GM21717 (cell line): ENCODE measurements at regions not wholly inside any gene's neighbourhood (a gene's known extent, or its start where the extent isn't known, plus 50 kb on each side); places are given as distances from the start of the nearest gene placed in this dataset.
"Not testable (repeated sequence)": the region's sequence is repeated elsewhere in the genome, so short reads cannot be mapped to it uniquely, and the experiment has no call there.

Experiments used
- ATAC-seq: cut with Tn5 transposase; IDR thresholded peaks from one replicate; pipeline ENCODE4 v1.9.1; 2021; ENCODE audit warnings: mild to moderate bottlenecking, moderate library complexity; ENCODE audit not compliant: unreplicated experiment

DNA sequence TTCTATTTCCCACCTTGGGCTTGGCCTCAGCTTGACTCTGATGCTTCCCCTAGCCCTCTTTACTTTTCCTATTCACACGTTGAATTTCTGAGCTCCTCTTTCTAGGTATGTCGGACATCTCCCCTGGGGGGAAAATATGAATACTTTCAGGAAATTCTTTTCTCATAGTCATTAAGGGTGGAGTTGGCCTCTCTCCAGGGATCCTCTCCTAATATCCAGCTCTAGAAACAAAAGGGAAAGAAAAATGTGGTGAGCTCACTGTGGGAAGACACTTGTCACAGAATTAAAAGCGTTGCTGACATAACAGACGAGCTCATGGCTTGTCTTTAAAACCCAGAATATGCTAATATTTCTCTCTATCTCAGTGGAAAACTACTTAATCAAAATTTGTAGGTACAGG lies 132.7 kb upstream of the MEX3C start:
- ATAC-seq: no peak

DNA sequence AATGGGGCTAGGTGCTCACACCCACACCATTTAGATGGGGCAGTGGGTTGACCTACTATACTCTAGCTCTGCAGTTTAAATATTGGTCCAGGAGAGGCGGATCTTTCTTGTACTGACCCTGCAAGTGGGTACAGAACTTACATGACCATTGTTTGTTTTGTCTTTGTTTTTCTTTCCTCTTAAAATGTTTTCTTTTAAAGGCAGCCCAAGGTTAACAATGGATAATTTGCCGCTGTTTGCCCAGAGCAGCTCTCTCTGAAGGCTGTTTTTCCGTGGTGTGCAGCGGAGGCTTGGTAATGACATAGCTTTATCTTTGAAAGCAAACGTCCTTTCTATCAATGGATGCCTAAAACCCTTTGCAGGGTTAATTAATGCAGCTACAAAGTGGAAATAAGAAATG lies 133.3 kb upstream of the MEX3C start:
- ATAC-seq: no peak

DNA sequence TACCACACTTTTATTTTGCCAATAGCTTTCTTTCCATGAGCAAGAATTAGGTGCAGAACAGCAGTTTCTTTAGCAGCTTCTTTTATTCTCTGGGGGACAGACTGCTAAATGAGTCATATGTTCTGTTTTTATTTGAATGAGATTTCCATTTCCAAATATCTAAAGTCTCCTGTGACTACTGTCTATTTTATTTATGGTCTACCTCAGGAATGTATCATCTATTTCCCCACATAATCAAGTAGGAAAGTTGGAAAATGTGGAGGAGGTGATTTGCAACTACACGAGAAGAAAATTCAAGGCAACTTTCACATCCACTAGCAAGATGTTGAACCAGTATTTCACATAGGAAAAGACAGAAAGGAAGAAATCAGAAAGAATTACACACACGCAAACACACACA lies 139.9 kb upstream of the MEX3C start:
- ATAC-seq: no peak

DNA sequence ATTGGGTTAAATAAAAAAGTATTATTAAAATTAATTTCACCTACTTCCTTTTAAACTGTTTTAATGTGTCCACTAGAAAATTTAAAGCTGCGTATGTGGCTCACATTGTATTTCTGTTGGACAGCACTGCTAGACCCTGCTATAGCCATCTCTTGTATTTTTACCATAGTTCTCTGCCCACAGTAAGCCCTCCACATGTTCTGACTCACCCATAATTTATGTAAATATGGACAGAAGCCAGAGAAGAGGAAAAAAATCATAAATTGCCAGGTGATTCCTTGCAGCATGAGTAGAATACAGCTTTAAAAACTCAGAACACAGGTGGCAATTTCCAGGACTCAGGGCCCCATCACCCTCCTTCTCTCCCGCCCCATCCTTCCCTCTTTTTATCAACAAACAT lies 142.4 kb upstream of the MEX3C start:
- ATAC-seq: no peak

DNA sequence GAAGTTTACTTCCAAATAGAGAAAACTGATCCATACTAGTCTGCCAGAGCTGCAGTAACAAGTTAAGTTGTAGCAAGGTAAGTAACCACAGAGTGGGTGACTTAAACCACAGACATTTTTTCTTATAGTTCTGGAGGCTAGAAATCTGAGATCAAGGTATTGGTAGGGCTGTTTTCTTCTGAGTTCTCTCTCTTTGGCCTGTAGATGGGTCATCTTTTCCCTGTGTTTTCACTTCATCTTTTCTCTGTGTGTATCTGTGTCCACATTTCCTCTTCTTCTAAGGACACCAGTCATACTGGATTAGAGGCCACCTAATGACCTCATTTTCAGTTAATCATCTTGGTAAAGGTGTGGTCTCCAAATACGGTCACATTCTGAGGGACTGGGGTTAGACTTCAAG lies 142.9 kb upstream of the MEX3C start:
- no peak for ATAC-seq

DNA sequence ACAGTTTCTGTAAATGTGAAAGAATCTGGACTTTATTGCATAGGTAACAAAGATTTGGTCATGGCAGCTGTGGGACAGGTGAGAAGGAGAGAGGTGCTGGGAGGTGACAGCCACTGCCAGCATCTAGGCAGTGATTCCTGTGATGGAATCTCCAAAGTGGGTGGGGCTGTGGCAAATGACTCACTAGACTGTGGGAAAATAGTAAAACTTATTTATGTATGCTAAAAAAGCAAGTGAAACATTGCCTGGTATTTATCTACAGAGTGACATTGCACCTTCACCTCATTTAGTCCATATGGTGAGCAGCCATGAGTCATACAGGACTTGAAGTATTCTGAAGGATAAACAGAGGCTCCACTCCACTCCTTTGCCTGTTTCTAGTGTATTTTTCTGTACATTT lies 145.3 kb upstream of the MEX3C start:
- ATAC-seq: no peak

DNA sequence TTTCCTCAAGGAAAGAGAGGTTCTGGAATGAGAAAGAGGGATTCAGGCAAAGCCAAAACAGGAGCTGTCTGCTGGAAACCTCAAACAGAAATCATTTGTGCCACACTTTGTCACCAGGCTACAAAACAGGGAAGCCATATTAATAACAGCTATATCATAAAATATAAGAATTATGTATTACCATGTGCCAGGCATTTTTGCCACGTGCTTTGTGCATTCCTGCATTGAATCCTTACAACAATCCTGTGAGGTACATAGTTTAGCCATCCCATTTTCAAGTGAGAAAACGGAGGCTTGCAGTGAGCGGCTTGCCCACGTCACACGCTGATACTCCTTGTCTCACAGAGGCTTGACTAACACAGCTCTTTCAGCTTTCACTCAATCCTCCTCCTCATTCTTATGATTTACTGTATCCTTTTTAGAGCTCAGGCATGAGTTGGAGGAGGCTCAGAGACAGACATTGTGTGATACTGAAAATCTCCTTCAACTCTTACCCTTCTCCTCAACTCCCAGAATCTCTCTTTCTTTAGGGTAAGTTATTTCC lies 148.4 kb upstream of the MEX3C start:
- ATAC-seq: no peak

DNA sequence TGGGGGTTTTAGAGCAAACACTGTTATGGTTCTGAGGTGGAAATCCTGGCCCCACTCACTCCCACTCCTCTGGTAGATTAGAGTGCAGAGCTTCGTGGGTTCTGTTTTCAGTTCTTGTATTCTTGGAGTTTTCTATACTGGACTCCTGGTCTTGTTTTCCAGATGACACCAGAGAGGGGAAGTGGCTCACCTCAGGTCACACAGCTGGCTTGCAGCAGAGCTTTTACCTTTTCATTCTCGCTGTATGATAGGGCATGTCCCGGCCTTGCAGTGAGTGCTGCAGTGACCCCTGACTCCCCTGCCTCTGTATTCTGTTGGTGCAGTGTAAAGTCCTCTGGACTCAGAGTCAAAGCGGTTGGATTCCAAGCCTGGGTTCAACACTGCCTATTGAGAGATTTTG lies 148.9 kb upstream of the MEX3C start:
- no peak for ATAC-seq

DNA sequence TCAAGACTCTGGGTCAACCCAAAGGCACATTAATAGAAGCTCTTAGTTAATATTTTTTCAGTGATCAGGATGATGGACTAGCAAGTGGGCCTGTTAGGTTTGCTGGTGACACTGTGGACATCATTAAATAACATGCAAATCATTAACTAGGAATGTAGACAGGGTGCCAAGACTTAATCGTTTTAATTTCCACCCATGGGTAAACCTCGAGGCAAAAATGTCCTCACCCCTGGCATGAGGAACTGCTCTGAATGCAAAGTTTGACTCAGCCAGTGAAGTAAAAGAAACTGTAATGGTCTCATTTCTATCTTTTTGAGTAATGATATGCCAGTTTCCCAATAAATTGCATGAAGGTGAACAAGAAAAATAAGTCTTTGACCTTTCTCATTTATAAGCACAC lies 152.6 kb upstream of the MEX3C start:
- no peak for ATAC-seq

DNA sequence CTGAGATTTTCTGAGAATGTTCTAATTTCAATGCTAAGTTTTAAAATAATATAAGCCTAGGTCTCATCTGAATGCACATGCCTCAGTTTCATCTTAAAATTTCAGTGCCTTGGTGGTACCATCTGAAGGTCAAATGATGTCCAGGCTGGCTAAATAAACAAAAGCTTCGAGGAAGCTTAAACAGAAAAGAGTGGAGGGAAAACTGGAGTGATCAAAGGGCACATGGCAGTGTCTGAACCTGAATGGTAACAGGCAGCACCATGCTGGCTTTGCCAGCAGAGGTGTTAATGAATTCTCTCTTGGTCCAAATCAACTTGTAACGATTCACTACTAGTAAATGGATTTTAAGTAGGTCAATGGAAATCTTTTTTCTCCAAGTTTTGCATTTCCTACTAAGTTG lies 158.4 kb upstream of the MEX3C start:
- ATAC-seq: no peak

DNA sequence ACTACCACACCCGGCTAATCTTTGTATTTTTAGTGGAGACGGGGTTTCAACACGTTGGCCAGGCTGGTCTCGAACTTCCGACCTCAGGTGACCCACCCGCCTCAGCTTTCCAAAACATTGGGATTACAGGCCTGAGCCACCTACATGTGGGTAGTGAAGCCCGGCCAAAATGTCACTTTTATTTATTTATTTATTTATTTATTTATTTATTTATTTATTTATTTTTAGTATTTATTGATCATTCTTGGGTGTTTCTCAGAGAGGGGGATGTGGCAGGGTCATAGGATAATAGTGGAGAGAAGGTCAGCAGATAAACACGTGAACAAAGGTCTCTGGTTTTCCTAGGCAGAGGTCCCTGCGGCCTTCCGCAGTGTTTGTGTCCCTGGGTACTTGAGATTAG lies 162.8 kb upstream of the MEX3C start:
- not testable (repeated sequence) for ATAC-seq

DNA sequence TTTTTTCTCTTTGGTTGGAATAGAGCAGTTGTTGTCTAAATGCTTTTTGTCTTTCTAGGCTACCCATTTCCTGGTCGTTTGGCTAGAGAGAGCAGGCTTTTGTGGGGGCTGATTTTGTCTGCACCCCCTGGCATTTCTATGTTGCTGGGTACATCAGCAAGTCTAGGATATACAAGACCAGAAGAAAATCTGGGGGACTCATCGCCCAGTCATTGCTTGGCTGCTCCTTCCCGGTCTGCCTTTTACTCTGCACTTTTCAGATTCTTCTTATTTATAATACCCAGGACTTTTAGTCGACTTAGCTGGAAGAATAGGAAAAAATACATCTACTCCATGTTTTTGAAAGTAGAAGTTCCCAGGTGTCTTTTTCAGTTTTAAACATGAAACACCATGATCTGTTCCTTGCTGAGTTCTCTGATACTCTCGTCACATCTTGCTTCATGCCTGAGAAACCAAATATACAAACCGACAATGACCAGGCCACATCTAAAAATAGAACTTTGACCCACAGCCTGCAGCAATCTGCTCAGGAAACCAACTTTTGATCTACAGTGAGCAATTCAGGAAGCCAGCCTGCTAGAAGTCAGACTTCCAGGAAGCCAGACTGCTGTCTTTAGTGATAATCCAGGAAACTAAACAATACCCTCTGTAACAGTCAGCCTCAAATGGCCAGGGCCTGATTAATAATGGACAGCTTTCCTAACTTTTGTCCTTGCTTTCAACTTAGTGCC lies 163.8 kb upstream of the MEX3C start:
- ATAC-seq: no peak

DNA sequence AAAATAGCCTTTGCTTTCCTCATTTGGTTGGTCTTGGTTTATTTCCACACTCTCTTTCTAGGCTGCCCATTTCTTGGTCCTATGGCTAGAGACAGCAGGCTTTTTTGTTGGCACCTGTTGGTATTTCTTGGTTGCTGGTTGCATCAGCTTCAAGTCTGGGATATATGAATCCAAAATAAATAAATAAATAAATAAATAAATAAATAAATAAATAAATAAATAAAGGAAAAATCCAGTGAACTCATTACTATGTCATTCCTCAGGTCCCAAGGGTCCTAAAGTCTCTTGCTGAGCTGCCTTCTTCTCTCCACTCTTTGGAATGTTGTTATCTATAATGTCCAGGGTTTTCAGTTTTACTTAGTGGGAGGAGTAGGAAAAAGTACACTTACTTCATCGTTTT lies 165.9 kb upstream of the MEX3C start:
- ATAC-seq: no peak

DNA sequence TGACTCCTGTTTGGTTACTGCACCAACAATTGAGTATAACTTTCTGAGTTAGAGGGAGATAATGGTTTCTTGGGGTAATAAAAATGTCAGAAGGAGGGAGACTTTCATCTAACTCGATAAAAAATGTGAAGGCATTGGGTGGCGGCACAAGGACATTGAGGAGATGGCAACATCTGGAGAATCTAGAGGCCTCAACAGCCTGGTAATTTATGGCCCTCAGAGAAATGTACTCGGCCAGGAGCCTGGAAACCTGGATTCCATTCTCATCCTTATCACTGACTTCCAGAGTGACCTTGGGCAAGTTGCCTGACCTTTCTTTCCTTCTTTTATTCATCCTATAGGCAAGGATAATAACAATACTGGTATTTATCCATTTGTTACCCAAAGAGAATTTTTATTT lies 173.5 kb upstream of the MEX3C start:
- no peak for ATAC-seq

DNA sequence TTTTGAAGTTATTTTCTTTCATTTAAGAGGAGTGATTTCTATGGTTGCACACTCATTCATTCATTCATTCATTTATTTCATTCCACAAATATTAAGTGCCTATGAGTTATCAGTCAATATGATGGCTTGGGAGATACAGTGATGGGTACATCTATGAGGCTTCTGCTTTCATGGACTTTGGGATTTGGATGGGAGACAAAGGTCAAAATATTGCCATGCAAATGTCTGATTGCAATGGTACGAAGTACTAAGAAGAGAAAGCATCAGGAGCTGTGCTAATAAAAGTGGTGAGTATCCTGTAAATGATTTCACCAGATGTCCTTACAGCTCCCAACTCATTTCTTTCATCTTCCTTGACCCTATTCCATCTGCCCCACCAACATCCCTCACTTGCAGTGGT lies 174.4 kb upstream of the MEX3C start:
- ATAC-seq: no peak

DNA sequence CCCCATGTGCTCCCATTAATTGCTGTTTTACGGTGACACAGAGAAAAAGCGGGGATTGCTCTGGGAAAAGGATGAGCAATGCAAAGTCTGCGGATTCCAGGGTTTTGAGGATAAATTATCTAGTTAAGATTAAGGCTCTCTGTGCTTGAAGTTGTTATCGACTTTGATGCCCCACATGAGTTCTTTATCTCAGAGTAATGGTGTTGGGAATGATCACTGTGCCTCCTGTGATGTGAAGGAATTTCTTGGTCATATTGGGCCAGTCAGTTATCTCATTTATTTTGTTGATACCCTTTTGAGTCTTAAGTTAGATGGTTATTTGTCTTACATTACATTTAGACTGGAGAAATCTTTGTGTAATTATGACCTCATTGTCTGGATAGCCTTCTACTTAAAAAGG lies 184.6 kb upstream of the MEX3C start:
- no peak for ATAC-seq

DNA sequence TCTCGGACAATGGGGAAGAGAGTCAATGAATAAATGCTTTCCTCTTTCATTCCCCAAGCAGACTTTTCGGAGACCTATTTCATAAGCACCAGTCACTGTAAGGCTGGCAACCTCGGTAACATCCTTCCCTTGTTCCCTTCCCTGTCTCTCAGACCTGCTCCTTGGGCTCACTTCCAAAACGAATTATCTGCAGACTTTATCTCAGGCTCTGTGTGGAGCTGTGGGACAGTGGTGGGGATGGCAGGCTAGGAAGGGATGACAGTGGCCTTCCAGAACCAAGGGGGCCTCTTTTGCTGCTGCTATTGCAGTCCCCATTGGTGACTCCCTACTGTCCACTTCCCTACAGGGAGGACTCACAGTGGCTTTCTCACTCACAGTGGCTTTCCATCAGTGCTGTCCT lies 185.6 kb upstream of the MEX3C start:
- ATAC-seq: no peak

DNA sequence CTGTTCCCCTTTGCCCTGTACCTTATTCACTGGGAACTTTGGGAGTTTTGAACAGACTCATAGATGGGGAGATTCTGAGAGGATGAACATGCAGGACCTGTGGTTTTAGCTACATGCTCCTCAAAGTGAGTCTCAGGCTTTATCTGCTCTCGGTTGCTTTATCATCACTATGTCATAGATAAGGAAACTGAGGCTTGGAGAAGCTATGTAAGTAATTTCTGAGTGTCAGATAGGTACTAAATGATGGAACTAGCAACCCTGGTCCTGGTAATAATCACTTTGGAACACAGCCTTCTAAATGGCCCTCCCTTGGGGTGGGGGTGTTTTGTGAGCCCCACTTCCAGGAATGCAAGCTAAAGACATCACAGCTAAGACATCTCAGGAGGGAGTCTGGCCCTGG lies 186.2 kb upstream of the MEX3C start:
- ATAC-seq: no peak

DNA sequence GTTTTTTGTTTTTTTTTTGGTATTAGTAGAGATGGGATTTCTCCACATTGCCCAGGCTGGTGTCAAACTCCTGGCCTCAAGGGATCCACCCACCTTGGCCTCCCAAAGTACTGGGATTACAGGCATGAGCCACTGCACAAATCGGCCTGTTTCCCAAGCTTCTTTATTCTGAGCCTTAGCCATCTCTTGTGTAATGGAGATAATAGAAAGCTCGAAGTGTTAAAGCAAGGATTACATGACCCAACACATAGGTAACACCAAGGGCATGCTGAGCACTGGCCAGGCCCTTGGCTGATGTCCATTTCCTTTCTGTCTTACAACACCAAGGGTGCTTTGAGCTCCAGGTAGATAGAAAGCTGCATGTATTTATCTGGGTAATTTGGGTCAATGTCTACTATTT lies 187.8 kb upstream of the MEX3C start:
- no peak for ATAC-seq

DNA sequence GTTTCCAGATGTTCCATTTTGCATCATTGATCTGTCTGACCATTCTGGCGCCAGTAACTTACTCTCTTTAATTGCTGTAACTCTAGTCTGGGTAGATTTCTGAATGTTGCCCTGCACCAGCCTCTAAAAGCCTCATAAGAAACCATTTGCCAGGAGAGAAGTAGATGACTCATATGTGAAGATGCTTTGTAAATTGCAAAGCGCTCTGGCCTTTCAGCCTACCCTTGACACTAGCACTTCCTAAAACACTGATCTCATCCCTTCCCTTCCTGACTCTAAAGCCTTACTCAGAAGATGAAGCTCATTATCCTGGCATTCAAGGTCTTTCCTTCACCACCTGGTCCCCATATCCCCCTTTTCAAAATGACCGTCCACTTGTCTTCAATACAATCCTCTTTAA lies 193.2 kb upstream of the MEX3C start:
- no peak for ATAC-seq

DNA sequence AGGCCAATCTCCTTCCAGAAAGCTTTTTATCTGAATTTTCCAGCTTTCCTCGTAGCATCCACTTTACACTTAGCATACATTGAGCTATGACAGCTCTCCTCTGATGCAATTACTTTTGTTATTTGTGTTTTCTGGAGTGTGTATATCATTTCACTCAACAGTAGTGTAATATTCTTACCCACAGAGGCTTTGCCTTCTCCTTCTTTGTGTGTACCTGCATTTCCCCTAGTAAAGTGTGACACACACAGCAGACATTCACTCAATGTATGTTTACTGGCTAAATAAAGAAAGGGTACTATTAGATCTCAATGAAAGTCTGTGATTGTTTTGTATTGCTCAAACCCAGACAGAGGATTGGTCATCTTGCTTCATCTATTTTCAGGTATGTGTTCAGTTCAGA lies 193.7 kb upstream of the MEX3C start:
- no peak for ATAC-seq

DNA sequence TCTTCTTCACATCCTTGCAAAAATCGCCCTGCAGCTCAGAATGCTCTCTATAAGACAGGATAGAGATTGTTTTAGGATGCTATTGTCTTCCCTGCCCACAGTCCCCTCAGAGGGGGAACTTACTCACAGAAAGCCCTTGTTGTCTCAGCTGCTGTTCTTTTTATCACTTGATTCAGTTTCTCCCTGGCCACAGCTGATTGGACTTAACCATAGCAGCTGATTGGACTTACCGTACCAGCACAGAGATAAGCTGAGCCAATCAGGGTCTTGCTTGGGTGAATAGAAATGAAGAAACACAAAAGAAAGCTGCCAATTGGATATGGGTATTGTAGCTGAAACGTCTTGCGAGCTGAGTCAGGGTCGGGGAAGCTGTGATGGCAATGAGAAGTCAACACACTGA lies 194.2 kb upstream of the MEX3C start:
- ATAC-seq: no peak

DNA sequence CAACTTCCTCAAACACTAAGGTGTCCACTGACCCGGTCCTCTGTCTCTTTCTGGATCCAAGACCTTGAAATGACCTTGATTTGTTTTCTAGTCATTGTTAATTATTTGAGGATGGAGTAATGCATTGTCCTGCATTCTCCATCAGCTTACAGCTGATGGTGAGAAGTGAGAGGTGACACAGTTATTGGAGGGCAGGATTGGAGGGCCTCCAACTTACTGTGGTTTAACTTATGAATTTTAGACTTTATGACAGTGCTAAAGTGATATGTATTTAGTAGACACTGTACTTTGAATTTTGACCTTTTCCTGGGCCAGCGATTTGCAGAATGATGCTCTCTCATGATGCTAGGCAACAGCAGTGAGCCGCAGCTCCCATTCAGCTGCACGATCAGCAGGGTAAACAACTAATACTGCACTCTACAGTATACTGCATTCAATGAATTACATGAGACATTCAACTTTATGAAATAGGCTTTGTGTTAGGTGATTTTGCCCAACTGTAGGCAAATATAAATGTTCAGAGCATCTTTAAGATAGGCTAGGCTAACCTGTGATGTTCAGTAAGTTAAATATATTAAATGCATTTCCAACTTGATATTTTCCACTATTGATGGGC lies 200.0 kb upstream of the MEX3C start:
- ATAC-seq: no peak
